Tibial nerve (tissue), 4 donors: ENCODE measurements at regions not wholly inside any gene's neighbourhood (a gene's known extent, or its start where the extent isn't known, plus 50 kb on each side); places are given as distances from the start of the nearest gene placed in this dataset.

Experiments used
- DNase-seq, 2 donors: peaks; one replicate each; pipeline ENCODE4 v3.0.0-alpha.2; 2019; ENCODE audit warnings: low spot score in 2 of 2
- H3K27ac ChIP-seq, 4 donors: fragments of 200-600 bp; sonication (generic) in 3 of 4; one replicate each; pipeline ENCODE4 v1.5.1; 2017 to 2019; ENCODE audit warnings: mild to moderate bottlenecking in 1 of 4
- H3K27me3 ChIP-seq, 2 donors: fragments of 200-600 bp; sonication (generic) in 1 of 2; one replicate each; pipeline versions ENCODE4 v1.5.1 to v1.6.0; 2017 to 2019
- H3K36me3 ChIP-seq, 3 donors: fragments of 200-600 bp; sonication (generic); one replicate each; pipeline ENCODE4 v1.5.1; 2018 to 2019
- H3K4me1 ChIP-seq, 4 donors: fragments of 200-600 bp; sonication (generic) in 3 of 4; one replicate each; pipeline ENCODE4 v1.5.1; 2017 to 2019
- H3K4me3 ChIP-seq, 4 donors: fragments of 200-600 bp; sonication (generic) in 3 of 4; one replicate each; pipeline ENCODE4 v1.5.1; 2017 to 2019; ENCODE audit warnings: mild to moderate bottlenecking in 1 of 4, moderate library complexity in 1 of 4
- H3K9me3 ChIP-seq, 4 donors: fragments of 200-600 bp; sonication (generic) in 3 of 4; one replicate each; pipeline ENCODE4 v1.5.1; 2017 to 2019
- CTCF ChIP-seq, 5 experiments: fragments of 200-600 bp in 3 of 5; fragments of 450-650 bp in 2 of 5; sonication (generic) in 3 of 5; IDR thresholded peaks; one replicate each; pipeline ENCODE4 v1.5.1; 2016 to 2019; ENCODE audit warnings: antibody characterized with exemption in 5 of 5, mild to moderate bottlenecking in 3 of 5, moderate library complexity in 2 of 5
- EP300 ChIP-seq, 2 donors: sonication (generic); formaldehyde crosslinking; IDR thresholded peaks; one replicate each; pipeline ENCODE4 v1.6.1; 2017; ENCODE audit warnings: antibody characterized with exemption in 2 of 2, mild to moderate bottlenecking in 1 of 2
- POLR2A ChIP-seq, 2 donors: fragments of 450-650 bp; IDR thresholded peaks; one replicate each; pipeline ENCODE4 v1.6.1; 2017; ENCODE audit warnings: antibody characterized with exemption in 2 of 2, mild to moderate bottlenecking in 2 of 2, moderate library complexity in 2 of 2
- WGBS, 2 donors: methylation state at CpG; one replicate each; pipeline ENCODE4 v1.1.5; 2018; 5-methylcytosine and 5-hydroxymethylcytosine counted together

DNA sequence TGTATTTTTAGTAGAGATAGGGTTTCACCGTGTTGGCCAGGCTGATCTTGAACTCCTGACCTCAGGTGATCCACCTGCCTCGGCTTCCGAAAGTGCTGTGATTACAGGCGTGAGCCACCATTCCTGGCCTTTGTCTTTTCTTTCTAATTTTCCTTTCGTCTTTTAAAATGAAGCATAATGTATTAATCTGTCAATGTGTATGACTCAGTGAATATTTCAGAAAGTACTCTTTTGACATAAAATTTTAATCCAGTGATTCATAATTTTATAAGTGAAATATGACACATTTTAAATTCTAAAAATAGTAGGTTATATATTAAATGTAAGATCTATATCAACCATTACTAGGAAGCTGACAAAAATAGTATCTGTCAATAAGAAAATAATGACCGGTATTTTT is 1059.0 kb upstream of the PRMT6 start:
- H3K9me3 ChIP-seq, result peaks cover 0 to 3% (median 0%) of the 10 kb centered on the region in 4 donors
- H3K27ac ChIP-seq, result no peak overlapping the region
- H3K27me3 ChIP-seq, result no peaks in the 10 kb centered on the region
- no peaks in the 10 kb centered on the region for H3K4me1 ChIP-seq
- H3K36me3 ChIP-seq, result no peaks in the 10 kb centered on the region
- TF ChIP-seq EP300 (IDR thresholded peaks at IDR 0.05), result no peak
- H3K4me3 ChIP-seq, result no peak overlapping the region
- no peak for DNase-seq
- 92 to 93% methylated on average over 6 of the region's 6 CpGs for WGBS, 2 donors

GRCh38 chr1:106022312-106022902 is 1034.1 kb upstream of the PRMT6 start:
- TF ChIP-seq POLR2A (IDR thresholded peaks at IDR 0.05) (no peak), CTCF (IDR thresholded peaks at IDR 0.05) (peak in 2 of 5 experiments; percentile 31 to 32), EP300 (IDR thresholded peaks at IDR 0.05) (no peak)
- Histone ChIP-seq H3K36me3 (no peaks in the 10 kb centered on the region), H3K27me3 (no peaks in the 10 kb centered on the region), H3K4me3 (no peak overlapping the region), H3K9me3 (no peaks in the 10 kb centered on the region), H3K27ac (no peak overlapping the region), H3K4me1 (no peaks in the 10 kb centered on the region)
- 26 to 30% methylated on average over 2 of the region's 2 CpGs for WGBS, 2 donors
- DNase-seq, result no peak

- no peaks in the 10 kb centered on the region for H3K27me3 ChIP-seq
These were observed 1028.6 kb upstream of the PRMT6 start for GRCh38 chr1:106027871-106028270.

DNA sequence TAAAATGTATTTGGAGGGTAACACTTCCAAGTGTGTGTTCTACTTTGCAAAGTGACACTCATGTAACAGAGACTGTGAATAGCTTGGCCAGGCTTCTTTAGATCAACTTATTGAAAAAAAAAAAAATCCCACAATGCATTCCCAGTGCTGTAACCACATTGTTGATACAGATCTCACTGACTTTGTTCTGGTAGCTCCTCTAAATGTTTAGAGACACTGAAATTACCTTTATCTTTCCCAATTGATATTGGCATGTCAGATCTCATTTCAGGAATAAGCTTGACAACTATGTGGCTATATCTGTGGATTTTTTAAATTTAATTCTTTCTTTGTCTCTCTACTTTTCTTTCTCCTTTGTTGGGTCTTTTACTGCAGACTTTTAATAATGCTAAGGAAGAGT is 1018.9 kb upstream of the PRMT6 start:
- no peak for DNase-seq
- H3K4me3 ChIP-seq, result no peak overlapping the region
- H3K27ac ChIP-seq, result no peak overlapping the region
- no peak for TF ChIP-seq POLR2A (IDR thresholded peaks at IDR 0.05)
- no peak for TF ChIP-seq EP300 (IDR thresholded peaks at IDR 0.05)
- TF ChIP-seq CTCF (IDR thresholded peaks at IDR 0.05), result no peak
- H3K4me1 ChIP-seq, result no peaks in the 10 kb centered on the region
- no peaks in the 10 kb centered on the region for H3K27me3 ChIP-seq
- H3K9me3 ChIP-seq, result no peaks in the 10 kb centered on the region
- no peaks in the 10 kb centered on the region for H3K36me3 ChIP-seq

More at GRCh38 chr1:106027871-106028270, 1028.6 kb upstream of the PRMT6 start:
- H3K4me1 ChIP-seq, result no peaks in the 10 kb centered on the region
- no peaks in the 10 kb centered on the region for H3K36me3 ChIP-seq
- TF ChIP-seq CTCF (IDR thresholded peaks at IDR 0.05) (no peak), POLR2A (IDR thresholded peaks at IDR 0.05) (no peak), EP300 (IDR thresholded peaks at IDR 0.05) (no peak)
- H3K27ac ChIP-seq, result no peak overlapping the region
- no peak overlapping the region for H3K4me3 ChIP-seq
- WGBS, 2 donors, result 73 to 74% methylated on average over 2 of the region's 2 CpGs
- DNase-seq, result no peak
- no peaks in the 10 kb centered on the region for H3K9me3 ChIP-seq

- H3K36me3 ChIP-seq, result no peaks in the 10 kb centered on the region
- 11 to 36% methylated on average over 1 of the region's 1 CpG for WGBS, 2 donors
- H3K27ac ChIP-seq, result no peak overlapping the region
- TF ChIP-seq EP300 (IDR thresholded peaks at IDR 0.05) (no peak), CTCF (IDR thresholded peaks at IDR 0.05) (no peak), POLR2A (IDR thresholded peaks at IDR 0.05) (no peak)
- H3K4me1 ChIP-seq, result no peaks in the 10 kb centered on the region
- DNase-seq, result no peak
- H3K27me3 ChIP-seq, result no peaks in the 10 kb centered on the region
- no peaks in the 10 kb centered on the region for H3K9me3 ChIP-seq
- H3K4me3 ChIP-seq, result no peak overlapping the region
These were observed 1018.2 kb upstream of the PRMT6 start for GRCh38 chr1:106038260-106038659.

DNA sequence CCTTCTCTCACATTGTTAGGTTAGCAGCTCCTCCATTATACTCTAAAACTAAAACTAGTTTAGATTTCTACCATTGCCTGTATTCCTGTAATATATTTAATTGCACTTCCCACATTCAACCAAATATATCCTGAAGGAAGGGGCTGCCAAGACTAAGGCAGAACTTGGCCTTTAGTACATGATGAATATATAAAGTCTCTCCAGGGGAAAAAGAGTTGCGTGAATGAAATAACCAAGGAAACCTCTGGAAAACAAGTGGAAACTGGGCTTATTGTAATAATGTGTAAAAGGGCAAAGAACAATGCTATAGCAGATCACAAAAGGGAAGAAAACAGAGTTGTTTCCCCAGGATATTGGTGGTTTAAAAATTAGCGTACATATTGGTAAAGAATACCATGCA is 1012.5 kb upstream of the PRMT6 start:
- Histone ChIP-seq H3K4me3 (no peak overlapping the region), H3K27ac (no peak overlapping the region), H3K9me3 (no peaks in the 10 kb centered on the region), H3K36me3 (no peaks in the 10 kb centered on the region), H3K4me1 (no peaks in the 10 kb centered on the region), H3K27me3 (no peaks in the 10 kb centered on the region)
- 59 to 76% methylated on average over 2 of the region's 2 CpGs for WGBS, 2 donors
- no peak for DNase-seq
- no peak for TF ChIP-seq EP300 (IDR thresholded peaks at IDR 0.05)
